K562 (cell line): ENCODE measurements at regions not wholly inside any gene's neighbourhood (a gene's known extent, or its start where the extent isn't known, plus 50 kb on each side); places are given as distances from the start of the nearest gene placed in this dataset.

Source experiments
- COPS2 ChIP-seq: fragments of 450-650 bp; conservative IDR thresholded peaks from 2 replicates; pipeline ENCODE4 v1.6.1; 2016; ENCODE audit warnings: mild to moderate bottlenecking, moderate library complexity
- CTCF ChIP-seq, 3 experiments: IDR thresholded peaks in 2 of 3; conservative IDR thresholded peaks in 1 of 3; 2 replicates each; pipeline ENCODE4 v1.5.1; 2011 to 2012; ENCODE audit warnings: low read length in 3 of 3, mild to moderate bottlenecking in 3 of 3, control low read depth in 2 of 3, improper control_type of control experiment in 1 of 3, inconsistent platforms in 1 of 3, low read depth in 1 of 3, mixed read lengths in 1 of 3, moderate library complexity in 1 of 3; ENCODE audit not compliant: insufficient read depth in 2 of 3
- EHMT2 ChIP-seq: fragments of 450-650 bp; IDR thresholded peaks from 2 replicates; pipeline ENCODE4 v1.6.1; 2018; ENCODE audit warnings: antibody characterized with exemption
- EP300 ChIP-seq: IDR thresholded peaks from 2 replicates; pipeline ENCODE4 v1.6.1; 2012; ENCODE audit warnings: low read length, improper control_type of control experiment
- GTF2F1 ChIP-seq: IDR thresholded peaks from 2 replicates; pipeline ENCODE4 v1.6.1; 2011; ENCODE audit warnings: low read depth, low read length, improper control_type of control experiment
- MXI1 ChIP-seq: IDR thresholded peaks from 2 replicates; pipeline ENCODE4 v1.6.1; 2011; ENCODE audit warnings: low read depth, mild to moderate bottlenecking, improper control_type of control experiment, low read length
- NUFIP1 ChIP-seq: fragments of 450-650 bp; IDR thresholded peaks from 2 replicates; pipeline ENCODE4 v1.6.1; 2018; ENCODE audit not compliant: partially characterized antibody
- PHB2 ChIP-seq: fragments of 450-650 bp; IDR thresholded peaks from 2 replicates; pipeline ENCODE4 v1.6.1; 2017; ENCODE audit warnings: low read depth
- PHF8 ChIP-seq: fragments of 200-600 bp; sonication (generic); IDR thresholded peaks from 2 replicates; pipeline ENCODE4 v1.6.1; 2012; ENCODE audit warnings: mixed run types, mild to moderate bottlenecking, inconsistent platforms, low read length, moderate library complexity, borderline replicate concordance
- SMARCB1 ChIP-seq: IDR thresholded peaks from 2 replicates; pipeline ENCODE4 v1.6.1; 2011; ENCODE audit warnings: improper control_type of control experiment, low read depth; ENCODE audit not compliant: insufficient read length
- TOE1 ChIP-seq, 2 experiments: fragments of 450-650 bp in 1 of 2; sonication (generic) in 1 of 2; formaldehyde crosslinking in 1 of 2; IDR thresholded peaks; 2 replicates each; pipeline versions ENCODE4 v1.7.1 to v1.8.0; 2016 to 2022; ENCODE audit warnings: borderline replicate concordance in 2 of 2, mild to moderate bottlenecking in 2 of 2, antibody characterized with exemption in 1 of 2, inconsistent platforms in 1 of 2, low read depth in 1 of 2, missing genetic modification reagents in 1 of 2, moderate library complexity in 1 of 2
- YBX1 ChIP-seq: fragments of 450-650 bp; IDR thresholded peaks from 2 replicates; pipeline ENCODE4 v1.7.1; 2016; ENCODE audit warnings: mild to moderate bottlenecking
- ZC3H8 ChIP-seq: fragments of 450-650 bp; IDR thresholded peaks from 2 replicates; pipeline ENCODE4 v1.6.1; 2017
- ZNF24 ChIP-seq: fragments of 450-650 bp; IDR thresholded peaks from 2 replicates; pipeline ENCODE4 v1.6.1; 2016

- no peak for TF ChIP-seq ZNF24
- TF ChIP-seq PHF8 = no peak
- no peak for TF ChIP-seq CTCF (IDR thresholded peaks at IDR 0.05 in 2 of 3, conservative IDR thresholded peaks at IDR 0.05 in 1 of 3; ENCODE audit: insufficient read depth in 2 of 3, low read depth in 1 of 3, low read length in 3 of 3)
- no peak for TF ChIP-seq ZC3H8
- no peak for TF ChIP-seq GTF2F1
- TF ChIP-seq PHB2 = no peak
- TF ChIP-seq EHMT2 = no peak
- TF ChIP-seq NUFIP1 = no peak
- TF ChIP-seq SMARCB1 = no peak
- no peak for TF ChIP-seq COPS2
- no peak for TF ChIP-seq MXI1
- no peak for TF ChIP-seq TOE1 (IDR thresholded peaks at IDR 0.05; ENCODE audit: borderline replicate concordance)
- no peak for TF ChIP-seq TOE1 (CRISPR knock-in tag; IDR thresholded peaks at IDR 0.05; ENCODE audit: borderline replicate concordance, low read depth)
- no peak for TF ChIP-seq YBX1
- no peak for TF ChIP-seq EP300
Observed at GRCh38 chr16:6105115-6105514, 1007.5 kb upstream of the EEF2KMT start.
